Astrocyte (in vitro differentiated cells and primary cell): ENCODE measurements at regions not wholly inside any gene's neighbourhood (a gene's known extent, or its start where the extent isn't known, plus 50 kb on each side); places are given as distances from the start of the nearest gene placed in this dataset.

Experiments
- DNase-seq: peaks from one replicate; pipeline ENCODE4 v3.0.0-alpha.2; 2010; ENCODE audit warnings: low read depth
- FAIRE-seq: peaks from 2 replicates; lab custom pipeline; 2011; peaks lifted over from hg19 to GRCh38; lab: Jason Lieb, UNC
- H2AFZ ChIP-seq: 2 replicates; pipeline ENCODE4 v1.6.0; 2012; ENCODE audit warnings: low read depth, low read length, inconsistent platforms
- H3K27ac ChIP-seq: 2 replicates; pipeline ENCODE4 v1.5.1; 2011; ENCODE audit warnings: low read depth, low read length, inconsistent platforms
- H3K27me3 ChIP-seq: 2 replicates; pipeline ENCODE4 v1.6.0; 2011; ENCODE audit warnings: low read length, inconsistent platforms; ENCODE audit not compliant: insufficient read depth
- H3K36me3 ChIP-seq: 2 replicates; pipeline ENCODE4 v1.5.1; 2011; ENCODE audit warnings: low read length, inconsistent platforms; ENCODE audit not compliant: insufficient read depth
- H3K4me1 ChIP-seq: 2 replicates; pipeline ENCODE4 v1.5.1; 2011; ENCODE audit warnings: low read length, inconsistent platforms; ENCODE audit not compliant: insufficient read depth
- H3K4me2 ChIP-seq: 2 replicates; pipeline ENCODE4 v1.6.0; 2012; ENCODE audit warnings: low read length, inconsistent platforms
- H3K4me3 ChIP-seq: 2 replicates; pipeline ENCODE4 v1.5.1; 2011; ENCODE audit warnings: low read depth, mild to moderate bottlenecking, low read length, inconsistent platforms; ENCODE audit not compliant: insufficient read depth
- H3K79me2 ChIP-seq: 2 replicates; pipeline ENCODE4 v1.6.0; 2012; ENCODE audit warnings: mild to moderate bottlenecking, low read length, inconsistent platforms; ENCODE audit not compliant: insufficient read depth
- H3K9ac ChIP-seq: 2 replicates; pipeline ENCODE4 v1.6.0; 2012; ENCODE audit warnings: mild to moderate bottlenecking, low read length, inconsistent platforms
- H3K9me3 ChIP-seq: 2 replicates; pipeline ENCODE4 v1.5.1; 2012; ENCODE audit warnings: low read depth, mild to moderate bottlenecking, low read length, inconsistent platforms; ENCODE audit not compliant: insufficient read depth
- H4K20me1 ChIP-seq: 2 replicates; pipeline ENCODE4 v1.6.0; 2012; ENCODE audit warnings: low read length, inconsistent platforms; ENCODE audit not compliant: insufficient read depth
- H3K27ac Mint-ChIP-seq: one replicate; pipeline ENCODE4 v1.8.0; 2021; ENCODE audit warnings: mild to moderate bottlenecking, mixed read lengths; ENCODE audit not compliant: unreplicated experiment
- H3K27me3 Mint-ChIP-seq: one replicate; pipeline ENCODE4 v1.8.0; 2021; ENCODE audit warnings: low read depth, mixed read lengths; ENCODE audit not compliant: unreplicated experiment
- H3K36me3 Mint-ChIP-seq: one replicate; pipeline ENCODE4 v1.8.0; 2021; ENCODE audit warnings: low read depth, mixed read lengths; ENCODE audit not compliant: unreplicated experiment
- H3K4me1 Mint-ChIP-seq: one replicate; pipeline ENCODE4 v1.8.0; 2021; ENCODE audit warnings: low read depth, mixed read lengths; ENCODE audit not compliant: unreplicated experiment
- H3K4me3 Mint-ChIP-seq: one replicate; pipeline ENCODE4 v1.8.0; 2021; ENCODE audit warnings: mild to moderate bottlenecking, moderate library complexity, mixed read lengths; ENCODE audit not compliant: unreplicated experiment
- H3K9me3 Mint-ChIP-seq: one replicate; pipeline ENCODE4 v1.8.0; 2021; ENCODE audit warnings: mild to moderate bottlenecking, mixed read lengths; ENCODE audit not compliant: unreplicated experiment
- CTCF ChIP-seq: IDR thresholded peaks from 2 replicates; pipeline ENCODE4 v1.5.1; 2011; ENCODE audit warnings: low read depth, mild to moderate bottlenecking, inconsistent platforms, low read length, moderate library complexity; ENCODE audit not compliant: insufficient read depth
- EZH2 ChIP-seq: IDR thresholded peaks from 2 replicates; pipeline ENCODE4 v1.6.1; 2012; ENCODE audit warnings: mild to moderate bottlenecking, low read length, inconsistent platforms; ENCODE audit not compliant: insufficient read depth

GRCh38 chr13:74423434-74423833, 289.2 kb upstream of the KLF12 start:
- Mint-ChIP-seq H3K27me3 (no peaks in the 10 kb centered on the region), H3K36me3 (no peaks in the 10 kb centered on the region), H3K4me3 (no peak overlapping the region), H3K9me3 (no peaks in the 10 kb centered on the region), H3K27ac (peak overlapping the region; percentile 87), H3K4me1 (peaks cover 24% of the 10 kb centered on the region)
- no peaks in the 10 kb centered on the region for H3K36me3 ChIP-seq
- H3K4me1 ChIP-seq, result no peaks in the 10 kb centered on the region
- H3K27ac ChIP-seq, result no peak overlapping the region
- no peak overlapping the region for H3K9ac ChIP-seq
- FAIRE-seq, result no peak
- H3K9me3 ChIP-seq, result no peaks in the 10 kb centered on the region
- no peak overlapping the region for H3K4me2 ChIP-seq
- H3K27me3 ChIP-seq, result no peaks in the 10 kb centered on the region
- no peaks in the 10 kb centered on the region for H3K79me2 ChIP-seq
- TF ChIP-seq CTCF (no peak), EZH2 (no peak)
- no peaks in the 10 kb centered on the region for H4K20me1 ChIP-seq
- H3K4me3 ChIP-seq, result no peak overlapping the region
- peak; percentile 20 for DNase-seq
- no peak overlapping the region for H2AFZ ChIP-seq

GRCh38 chr13:74414458-74414857, 280.3 kb upstream of the KLF12 start:
- Histone ChIP-seq H3K9ac (no peak overlapping the region), H3K4me3 (no peak overlapping the region), H3K36me3 (no peaks in the 10 kb centered on the region), H3K4me1 (no peaks in the 10 kb centered on the region), H3K4me2 (no peak overlapping the region), H3K79me2 (no peaks in the 10 kb centered on the region), H3K27me3 (no peaks in the 10 kb centered on the region), H3K27ac (no peak overlapping the region), H2AFZ (no peak overlapping the region), H3K9me3 (no peaks in the 10 kb centered on the region), H4K20me1 (no peaks in the 10 kb centered on the region)
- Mint-ChIP-seq H3K4me1 (no peaks in the 10 kb centered on the region), H3K27ac (no peak overlapping the region), H3K27me3 (peaks cover 2% of the 10 kb centered on the region), H3K36me3 (no peaks in the 10 kb centered on the region), H3K9me3 (peaks cover 6% of the 10 kb centered on the region), H3K4me3 (no peak overlapping the region)
- FAIRE-seq, result no peak
- no peak for DNase-seq
- no peak for TF ChIP-seq EZH2
- TF ChIP-seq CTCF, result no peak

GRCh38 chr13:74413482-74413881, 279.3 kb upstream of the KLF12 start:
- no peak for FAIRE-seq
- H3K4me1 Mint-ChIP-seq, result no peaks in the 10 kb centered on the region
- H3K9ac ChIP-seq, result no peak overlapping the region
- no peak overlapping the region for H3K4me3 Mint-ChIP-seq
- no peaks in the 10 kb centered on the region for H3K9me3 ChIP-seq
- no peaks in the 10 kb centered on the region for H4K20me1 ChIP-seq
- no peak overlapping the region for H3K27ac Mint-ChIP-seq
- peaks cover 6% of the 10 kb centered on the region for H3K9me3 Mint-ChIP-seq
- no peaks in the 10 kb centered on the region for H3K4me1 ChIP-seq
- no peak overlapping the region for H3K27ac ChIP-seq
- no peaks in the 10 kb centered on the region for H3K36me3 Mint-ChIP-seq
- H3K27me3 ChIP-seq, result no peaks in the 10 kb centered on the region
- DNase-seq, result no peak
- H3K79me2 ChIP-seq, result no peaks in the 10 kb centered on the region
- H3K36me3 ChIP-seq, result no peaks in the 10 kb centered on the region
- H3K27me3 Mint-ChIP-seq, result peaks cover 2% of the 10 kb centered on the region
- no peak overlapping the region for H2AFZ ChIP-seq
- H3K4me3 ChIP-seq, result no peak overlapping the region
- TF ChIP-seq EZH2, result no peak
- no peak for TF ChIP-seq CTCF
- no peak overlapping the region for H3K4me2 ChIP-seq
